Activated naive CD4-positive, alpha-beta T cell treated with anti-CD3 and anti-CD28 coated beads for 36 hours (primary cell): ENCODE measurements at regions not wholly inside any gene's neighbourhood (a gene's known extent, or its start where the extent isn't known, plus 50 kb on each side); places are given as distances from the start of the nearest gene placed in this dataset.

Experiments
- CTCF ChIA-PET: fragments of 350-600 bp; sonication (Branson Sonifier 250); formaldehyde crosslinking; loops from one replicate; lab custom pipeline; 2021; ENCODE audit warnings: antibody characterized with exemption; lab: Charles Lee
- DNase-seq: peaks from one replicate; pipeline ENCODE4 v3.0.0-alpha.2; 2020
- H3K27ac Mint-ChIP-seq: one replicate; pipeline ENCODE4 v1.8.0; 2021; ENCODE audit warnings: mild to moderate bottlenecking, mixed read lengths
- H3K27me3 Mint-ChIP-seq: one replicate; pipeline ENCODE4 v1.8.0; 2021; ENCODE audit warnings: low read depth, mixed read lengths
- H3K36me3 Mint-ChIP-seq: one replicate; pipeline ENCODE4 v1.8.0; 2021; ENCODE audit warnings: low read depth, mixed read lengths
- H3K4me1 Mint-ChIP-seq: one replicate; pipeline ENCODE4 v1.8.0; 2021; ENCODE audit warnings: low read depth, mixed read lengths
- H3K4me3 Mint-ChIP-seq: one replicate; pipeline ENCODE4 v1.8.0; 2021; ENCODE audit warnings: mild to moderate bottlenecking, moderate library complexity, mixed read lengths
- H3K9me3 Mint-ChIP-seq: one replicate; pipeline ENCODE4 v1.8.0; 2021; ENCODE audit warnings: mixed read lengths
- intact Hi-C: fragments of 100-400 bp; cut with micrococcal nuclease; formaldehyde crosslinking; loops from one replicate; pipeline ENCODE4 v1.15.1; 2023

DNA sequence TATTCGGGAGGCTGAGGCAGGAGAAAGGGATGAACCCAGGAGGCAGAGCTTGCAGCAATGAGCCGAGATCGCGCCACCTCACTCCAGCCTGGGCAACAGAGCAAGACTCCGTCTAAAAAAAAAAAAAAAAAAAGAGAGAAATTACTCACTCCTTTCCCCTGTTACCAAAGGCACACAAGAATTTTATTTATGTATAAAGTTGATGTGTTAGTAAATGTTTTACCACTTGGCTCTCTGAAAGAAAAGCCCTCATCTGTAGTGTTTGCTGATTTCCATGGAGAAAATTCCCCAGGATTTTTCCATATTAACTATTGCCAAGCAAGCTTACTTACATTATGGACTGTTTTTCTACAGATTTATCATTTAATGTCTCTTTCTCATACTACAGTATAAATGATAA lies 142.1 kb upstream of the PABPC4L start:
- Mint-ChIP-seq H3K27ac (no peak overlapping the region), H3K36me3 (no peaks in the 10 kb centered on the region), H3K4me1 (no peaks in the 10 kb centered on the region), H3K9me3 (no peaks in the 10 kb centered on the region), H3K4me3 (no peak overlapping the region), H3K27me3 (no peaks in the 10 kb centered on the region)
- no peak for DNase-seq
- CTCF ChIA-PET = no interaction called here
- intact Hi-C loops = no loop called here

GRCh38 chr4:134343081-134343480 lies 141.5 kb upstream of the PABPC4L start:
- intact Hi-C loops = no loop called here
- no peaks in the 10 kb centered on the region for H3K4me1 Mint-ChIP-seq
- no peaks in the 10 kb centered on the region for H3K36me3 Mint-ChIP-seq
- H3K4me3 Mint-ChIP-seq = no peak overlapping the region
- CTCF ChIA-PET = no interaction called here
- no peaks in the 10 kb centered on the region for H3K27me3 Mint-ChIP-seq
- H3K27ac Mint-ChIP-seq = no peak overlapping the region
- DNase-seq = no peak
- H3K9me3 Mint-ChIP-seq = no peaks in the 10 kb centered on the region

DNA sequence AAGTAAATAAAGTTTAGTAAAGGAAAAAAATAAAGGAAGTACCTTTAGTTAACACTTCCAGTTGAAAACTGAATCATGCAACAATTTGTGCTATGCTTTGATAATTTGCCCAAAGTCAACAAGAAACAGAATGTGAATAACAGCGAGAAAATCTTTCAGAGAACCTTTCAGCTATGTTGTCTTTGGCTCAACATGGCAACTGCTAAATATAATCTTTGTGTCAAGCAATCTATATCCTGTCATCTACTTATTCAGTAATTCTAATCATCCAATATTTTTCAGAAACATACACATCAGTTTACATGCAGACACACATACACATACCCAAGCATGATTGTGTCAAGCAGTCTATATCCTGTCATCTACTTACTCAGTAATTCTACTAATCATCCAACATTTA lies 136.0 kb upstream of the PABPC4L start:
- Mint-ChIP-seq H3K9me3 (peaks cover 8% of the 10 kb centered on the region), H3K4me1 (no peaks in the 10 kb centered on the region), H3K27ac (no peak overlapping the region), H3K27me3 (no peaks in the 10 kb centered on the region), H3K36me3 (no peaks in the 10 kb centered on the region), H3K4me3 (no peak overlapping the region)
- CTCF ChIA-PET = no interaction called here
- no peak for DNase-seq
- intact Hi-C loops = no loop called here

DNA sequence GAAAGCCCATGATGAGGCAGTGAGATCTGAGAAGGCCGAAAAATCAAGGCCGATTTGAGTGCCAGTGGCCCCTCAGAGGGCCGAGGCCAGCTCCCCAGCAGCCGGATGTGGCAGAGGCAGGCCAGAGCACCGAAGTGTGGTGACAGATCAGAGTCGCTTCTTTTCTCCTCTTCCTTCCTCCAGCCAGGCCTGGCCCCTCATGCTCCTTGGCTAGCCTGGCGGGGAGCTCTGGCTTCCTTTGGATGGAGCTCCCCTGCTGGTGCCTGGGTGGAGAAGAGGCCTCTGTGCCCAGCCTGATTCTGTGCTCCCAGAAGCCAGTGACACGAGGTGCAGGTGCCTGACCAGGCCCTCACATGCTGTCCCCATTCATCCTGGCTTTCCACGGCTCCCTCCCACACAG lies 127.2 kb upstream of the PABPC4L start:
- Mint-ChIP-seq H3K9me3 (peaks cover 4% of the 10 kb centered on the region), H3K4me3 (no peak overlapping the region)
- intact Hi-C loops = no loop called here

DNA sequence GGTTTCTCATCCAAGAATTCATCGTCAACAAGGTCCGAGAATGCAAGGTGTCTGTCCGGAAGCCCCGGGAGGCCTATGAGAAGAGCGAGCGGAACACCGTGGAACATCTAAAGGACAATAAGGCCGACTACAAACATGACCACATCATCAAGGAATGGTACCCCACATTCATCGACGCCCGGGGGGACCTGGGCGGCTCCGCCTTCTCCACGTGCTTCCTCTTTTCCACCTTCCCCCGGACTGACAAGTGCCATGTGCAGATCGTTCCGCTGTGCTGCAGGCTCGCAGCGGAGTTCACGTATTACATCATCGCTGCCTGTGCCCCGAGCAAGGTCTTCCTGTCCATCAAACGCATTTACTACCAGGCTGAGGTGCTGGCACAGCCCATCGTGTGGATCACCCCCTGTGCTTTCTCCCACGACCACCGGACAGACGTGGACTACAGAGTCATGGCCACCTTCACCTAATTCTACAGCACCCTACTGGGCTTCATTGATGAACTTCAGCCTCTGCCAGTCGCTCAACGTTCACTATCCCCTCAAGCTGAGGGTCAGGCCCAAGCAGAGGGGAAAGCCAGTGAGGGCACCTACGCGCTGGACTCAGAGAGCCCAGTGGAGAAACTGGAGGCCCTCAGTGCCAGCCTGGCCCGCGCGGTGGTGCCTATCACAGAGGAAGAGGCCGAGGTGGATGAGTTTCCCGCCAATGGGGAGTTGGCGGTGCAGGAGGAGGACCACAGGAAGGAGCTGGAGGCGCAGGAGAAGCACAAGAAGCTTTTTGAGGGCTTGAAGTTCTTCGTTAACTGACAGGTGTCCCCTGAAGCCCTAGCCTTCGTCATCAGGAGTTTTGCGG lies 125.9 kb upstream of the PABPC4L start:
- H3K4me3 Mint-ChIP-seq = no peak overlapping the region
- peaks cover 6% of the 10 kb centered on the region for H3K9me3 Mint-ChIP-seq
- no peaks in the 10 kb centered on the region for H3K27me3 Mint-ChIP-seq
- intact Hi-C loops = no loop called here
- DNase-seq = no peak
- no peak overlapping the region for H3K27ac Mint-ChIP-seq
- no peaks in the 10 kb centered on the region for H3K36me3 Mint-ChIP-seq
- CTCF ChIA-PET = no interaction called here
- no peaks in the 10 kb centered on the region for H3K4me1 Mint-ChIP-seq

More for the DNA sequence above, 127.2 kb upstream of the PABPC4L start:
- H3K27ac Mint-ChIP-seq = no peak overlapping the region
- no peaks in the 10 kb centered on the region for H3K27me3 Mint-ChIP-seq
- CTCF ChIA-PET = no interaction called here
- no peaks in the 10 kb centered on the region for H3K36me3 Mint-ChIP-seq
- no peak for DNase-seq
- H3K4me1 Mint-ChIP-seq = no peaks in the 10 kb centered on the region

DNA sequence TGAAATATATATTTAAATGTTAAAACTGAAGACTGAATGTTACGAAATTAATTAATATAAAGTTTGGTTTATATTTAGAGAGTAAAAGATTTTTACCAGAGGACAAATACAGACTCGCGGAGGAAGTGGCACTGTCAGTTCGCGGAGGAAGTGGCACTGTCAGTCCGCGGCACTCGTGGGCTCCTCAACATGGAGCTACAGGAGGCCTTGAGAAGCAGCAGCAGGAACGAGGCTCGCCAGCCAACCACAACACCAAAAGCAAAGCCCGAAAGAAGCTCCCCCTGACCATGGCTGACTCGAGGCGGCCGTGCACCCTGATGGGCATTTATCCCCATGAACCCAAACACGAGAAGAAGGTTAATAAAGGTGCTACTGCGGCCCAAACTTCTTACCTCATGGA lies 125.3 kb upstream of the PABPC4L start:
- intact Hi-C loops = no loop called here
- H3K27ac Mint-ChIP-seq = no peak overlapping the region
- peaks cover 7% of the 10 kb centered on the region for H3K9me3 Mint-ChIP-seq
- CTCF ChIA-PET = no interaction called here
- H3K4me3 Mint-ChIP-seq = no peak overlapping the region
- no peaks in the 10 kb centered on the region for H3K4me1 Mint-ChIP-seq
- H3K27me3 Mint-ChIP-seq = no peaks in the 10 kb centered on the region
- no peaks in the 10 kb centered on the region for H3K36me3 Mint-ChIP-seq
- DNase-seq = no peak

DNA sequence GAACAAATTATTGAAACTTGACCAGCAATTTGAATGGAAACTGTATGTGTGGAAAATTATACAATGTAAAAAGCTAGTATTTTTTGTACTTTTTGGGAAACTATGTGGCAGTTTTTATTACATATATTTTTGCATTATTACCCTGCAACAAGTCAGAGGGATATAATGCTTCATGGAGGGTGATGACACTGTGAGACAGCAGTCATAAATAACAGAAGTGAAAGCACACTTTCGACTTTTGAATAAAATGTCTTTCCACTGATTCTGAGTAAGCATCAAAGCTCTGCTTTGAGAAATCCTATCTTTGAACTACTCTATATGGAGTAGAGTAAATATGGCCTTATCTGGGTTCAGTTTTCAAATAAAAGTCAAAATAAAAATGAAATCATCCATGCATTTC lies 122.6 kb upstream of the PABPC4L start:
- DNase-seq = no peak
- H3K27ac Mint-ChIP-seq = no peak overlapping the region
- no peaks in the 10 kb centered on the region for H3K36me3 Mint-ChIP-seq
- no peaks in the 10 kb centered on the region for H3K27me3 Mint-ChIP-seq
- CTCF ChIA-PET = interaction anchor here (0.7 kb wide), 1 partner anchor 986 kb away, joined by 3 read pairs; no protein-coding TSS in a partner anchor
- peaks cover 10% of the 10 kb centered on the region for H3K9me3 Mint-ChIP-seq
- no peak overlapping the region for H3K4me3 Mint-ChIP-seq
- intact Hi-C loops = no loop called here
- no peaks in the 10 kb centered on the region for H3K4me1 Mint-ChIP-seq

GRCh38 chr4:134320048-134320447 lies 118.5 kb upstream of the PABPC4L start:
- CTCF ChIA-PET = no interaction called here
- no peaks in the 10 kb centered on the region for H3K27me3 Mint-ChIP-seq
- no peak overlapping the region for H3K27ac Mint-ChIP-seq
- H3K36me3 Mint-ChIP-seq = no peaks in the 10 kb centered on the region
- intact Hi-C loops = no loop called here
- H3K4me3 Mint-ChIP-seq = no peak overlapping the region
- DNase-seq = no peak
- no peaks in the 10 kb centered on the region for H3K4me1 Mint-ChIP-seq
- peaks cover 7% of the 10 kb centered on the region for H3K9me3 Mint-ChIP-seq

GRCh38 chr4:134313591-134313990 lies 112.0 kb upstream of the PABPC4L start:
- CTCF ChIA-PET = no interaction called here
- Mint-ChIP-seq H3K9me3 (peaks cover 3% of the 10 kb centered on the region), H3K36me3 (no peaks in the 10 kb centered on the region), H3K4me1 (no peaks in the 10 kb centered on the region), H3K27ac (no peak overlapping the region), H3K27me3 (no peaks in the 10 kb centered on the region), H3K4me3 (no peak overlapping the region)
- DNase-seq = no peak
- intact Hi-C loops = no loop called here

DNA sequence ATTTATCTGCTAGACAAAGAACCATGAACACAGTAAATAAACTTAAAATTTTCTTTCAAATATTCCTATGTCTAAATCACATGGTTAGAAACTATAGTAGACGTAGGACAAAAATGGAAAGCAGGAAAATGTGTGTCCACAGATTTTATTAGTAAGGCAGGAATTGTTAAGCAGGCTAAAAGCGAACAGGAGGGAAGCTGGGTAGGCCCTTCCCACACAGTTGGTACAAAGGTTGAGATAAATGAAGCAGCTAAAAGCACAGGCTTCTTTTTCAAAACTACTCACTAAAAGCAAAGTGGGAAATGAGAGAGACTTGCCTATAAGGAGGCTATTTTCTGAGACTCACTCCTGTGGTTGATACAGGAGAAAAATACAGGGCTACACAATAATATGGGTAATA lies 108.1 kb upstream of the PABPC4L start:
- Mint-ChIP-seq H3K4me1 (no peaks in the 10 kb centered on the region), H3K27me3 (no peaks in the 10 kb centered on the region), H3K9me3 (peaks cover 7% of the 10 kb centered on the region), H3K27ac (no peak overlapping the region), H3K4me3 (no peak overlapping the region), H3K36me3 (no peaks in the 10 kb centered on the region)
- CTCF ChIA-PET = no interaction called here
- no peak for DNase-seq
- intact Hi-C loops = no loop called here

GRCh38 chr4:134308910-134309309 lies 107.3 kb upstream of the PABPC4L start:
- Mint-ChIP-seq H3K4me1 (no peaks in the 10 kb centered on the region), H3K27ac (no peak overlapping the region), H3K36me3 (no peaks in the 10 kb centered on the region), H3K9me3 (peaks cover 8% of the 10 kb centered on the region), H3K27me3 (no peaks in the 10 kb centered on the region), H3K4me3 (no peak overlapping the region)
- intact Hi-C loops = no loop called here
- CTCF ChIA-PET = no interaction called here
- DNase-seq = no peak

GRCh38 chr4:134298313-134298712 lies 96.7 kb upstream of the PABPC4L start:
- intact Hi-C loops = no loop called here
- H3K4me3 Mint-ChIP-seq = no peak overlapping the region
- DNase-seq = no peak
- peaks cover 12% of the 10 kb centered on the region for H3K9me3 Mint-ChIP-seq
- no peaks in the 10 kb centered on the region for H3K27me3 Mint-ChIP-seq
- no peaks in the 10 kb centered on the region for H3K4me1 Mint-ChIP-seq
- no peaks in the 10 kb centered on the region for H3K36me3 Mint-ChIP-seq
- H3K27ac Mint-ChIP-seq = no peak overlapping the region
- CTCF ChIA-PET = no interaction called here

DNA sequence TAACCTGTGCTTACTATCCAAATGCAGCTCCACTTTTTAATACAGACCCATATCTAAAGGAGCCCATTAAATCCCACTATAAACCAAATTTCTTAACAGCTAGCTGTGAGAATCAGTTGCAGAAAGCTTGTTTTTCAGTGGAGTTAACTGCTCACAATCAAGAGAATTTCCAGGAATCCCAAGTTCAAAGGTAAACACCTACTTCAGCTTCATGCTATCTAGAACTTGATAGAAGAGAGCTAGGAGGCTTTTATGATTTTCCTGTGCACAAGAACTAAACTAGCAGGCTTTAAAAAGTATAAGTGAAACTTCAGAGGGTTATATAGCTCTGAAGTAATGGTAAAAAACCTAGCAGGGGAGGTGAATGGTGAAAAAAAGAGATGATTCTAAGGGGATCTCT lies 96.2 kb upstream of the PABPC4L start:
- Mint-ChIP-seq H3K27ac (no peak overlapping the region), H3K9me3 (peaks cover 9% of the 10 kb centered on the region), H3K36me3 (no peaks in the 10 kb centered on the region), H3K27me3 (no peaks in the 10 kb centered on the region), H3K4me1 (no peaks in the 10 kb centered on the region), H3K4me3 (no peak overlapping the region)
- intact Hi-C loops = no loop called here
- CTCF ChIA-PET = no interaction called here
- DNase-seq = no peak
